NCI-H2107 treated with DMSO at 0.1 percent for 48 hours (cell line): ENCODE measurements at regions not wholly inside any gene's neighbourhood (a gene's known extent, or its start where the extent isn't known, plus 50 kb on each side); places are given as distances from the start of the nearest gene placed in this dataset.
"Not testable (repeated sequence)": the region's sequence is repeated elsewhere in the genome, so short reads cannot be mapped to it uniquely, and the experiment has no call there.

ENCODE experiments used
- DNase-seq: peaks from one replicate; lab custom pipeline; 2025; ENCODE audit not compliant: unreplicated experiment; lab: John Stamatoyannopoulos, UW

GRCh38 chr6:4656106-4656505 lies 120.1 kb upstream of the CDYL start:
- no peak for DNase-seq

GRCh38 chr6:4655196-4656025 lies 120.8 kb upstream of the CDYL start:
- no peak for DNase-seq

GRCh38 chr6:4653141-4653540 lies 123.1 kb upstream of the CDYL start:
- no peak for DNase-seq

- no peak for DNase-seq
Measured at GRCh38 chr6:4651831-4652467, 124.3 kb upstream of the CDYL start.

- DNase-seq = no peak
Measured at GRCh38 chr6:4649728-4650127, 126.5 kb upstream of the CDYL start.

- peak; percentile 25 for DNase-seq
Measured at GRCh38 chr6:4647414-4648365, 128.5 kb upstream of the CDYL start.

GRCh38 chr6:4645713-4646360 lies 130.4 kb upstream of the CDYL start:
- DNase-seq = no peak

GRCh38 chr6:4644996-4645395 lies 131.2 kb upstream of the CDYL start:
- DNase-seq = no peak

GRCh38 chr6:4641461-4641860 lies 134.7 kb upstream of the CDYL start:
- DNase-seq = no peak

GRCh38 chr6:4640139-4640538 lies 136.1 kb upstream of the CDYL start:
- DNase-seq = no peak

GRCh38 chr6:4638641-4639040 lies 137.6 kb upstream of the CDYL start:
- DNase-seq = no peak

GRCh38 chr6:4637691-4638433 lies 138.3 kb upstream of the CDYL start:
- DNase-seq = no peak

GRCh38 chr6:4636881-4637224 lies 139.4 kb upstream of the CDYL start:
- no peak for DNase-seq

- no peak for DNase-seq
Measured at GRCh38 chr6:4636191-4636880, 139.9 kb upstream of the CDYL start.

- no peak for DNase-seq
Measured at GRCh38 chr6:4635666-4636065, 140.5 kb upstream of the CDYL start.

GRCh38 chr6:4632421-4632820 lies 143.8 kb upstream of the CDYL start:
- DNase-seq = peak; percentile 2

- DNase-seq = not testable (repeated sequence)
Measured at GRCh38 chr6:4629789-4630188, 146.4 kb upstream of the CDYL start.

GRCh38 chr6:4625557-4625956 lies 150.6 kb upstream of the CDYL start:
- DNase-seq = no peak

GRCh38 chr6:4624726-4625125 lies 151.5 kb upstream of the CDYL start:
- DNase-seq = no peak
